ENCODE measurements at regions not wholly inside any gene's neighbourhood (a gene's known extent, or its start where the extent isn't known, plus 50 kb on each side); places are given as distances from the start of the nearest gene placed in this dataset.
"Not testable (repeated sequence)": the region's sequence is repeated elsewhere in the genome, so short reads cannot be mapped to it uniquely, and the experiment has no call there.

DNA sequence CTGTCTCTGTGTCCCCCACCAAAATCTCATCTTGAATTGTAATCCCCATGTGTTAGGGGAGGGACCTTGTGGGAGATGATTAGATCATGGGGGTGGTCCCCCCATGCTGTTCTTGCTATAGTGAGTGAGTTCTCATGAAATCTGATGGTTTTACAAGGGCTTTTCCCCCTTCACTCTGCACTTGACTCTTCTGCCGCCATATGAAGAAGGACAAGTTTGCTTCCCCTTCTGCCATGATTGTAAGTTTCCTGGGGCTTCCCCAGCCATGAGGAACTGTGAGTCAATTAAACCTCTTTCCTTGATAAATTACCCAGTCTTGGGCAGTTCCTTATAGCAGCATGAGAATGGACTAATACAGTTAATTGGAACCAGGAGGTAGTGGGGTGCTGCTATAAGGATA, 137.1 kb upstream of the RAB4A start:
- DNase-seq (ENCODE audit: low read depth), result no peak

GRCh38 chr1:229134381-229135217, 136.3 kb upstream of the RAB4A start:
- DNase-seq (ENCODE audit: low read depth), result not testable (repeated sequence)

DNA sequence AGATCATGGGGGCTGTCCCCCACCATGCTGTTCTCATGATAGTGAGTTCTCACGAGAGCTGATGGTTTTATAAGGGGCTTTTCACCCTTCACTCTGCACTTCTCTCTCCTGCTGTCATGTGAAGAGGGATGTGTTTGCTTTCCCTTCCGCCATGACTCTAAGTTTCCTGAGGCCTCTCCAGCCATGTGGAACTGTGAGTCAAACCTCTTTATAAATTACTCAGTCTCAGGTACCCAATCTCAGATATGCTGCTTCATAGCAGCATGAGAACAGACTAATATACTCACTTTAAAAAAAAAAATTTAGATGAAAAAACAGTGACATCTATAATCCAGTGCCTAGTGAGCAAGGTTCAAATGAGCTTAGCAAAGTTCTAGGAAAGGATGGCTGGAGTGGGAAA, 135.1 kb upstream of the RAB4A start:
- no peak for DNase-seq (ENCODE audit: low read depth)

DNA sequence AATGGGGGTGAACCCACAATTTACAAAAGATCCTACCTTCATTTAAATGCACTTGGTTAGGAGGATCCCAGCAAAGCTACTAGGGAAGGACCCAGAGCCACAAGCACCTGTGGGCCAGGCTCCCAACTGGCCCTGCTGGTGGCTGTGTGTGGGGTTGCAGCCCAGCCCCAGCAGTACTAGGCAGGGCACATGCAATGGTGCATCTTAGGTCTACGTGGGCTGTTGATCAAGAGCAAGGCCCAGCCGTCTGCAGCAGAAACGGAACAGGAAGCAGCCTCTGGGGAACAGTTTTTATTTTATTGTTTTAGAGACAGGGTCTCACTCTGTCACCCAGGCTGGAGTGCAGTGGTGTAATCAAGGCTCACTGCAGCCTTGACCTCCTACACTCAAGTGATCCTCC, 134.1 kb upstream of the RAB4A start:
- DNase-seq (ENCODE audit: low read depth), result no peak

DNA sequence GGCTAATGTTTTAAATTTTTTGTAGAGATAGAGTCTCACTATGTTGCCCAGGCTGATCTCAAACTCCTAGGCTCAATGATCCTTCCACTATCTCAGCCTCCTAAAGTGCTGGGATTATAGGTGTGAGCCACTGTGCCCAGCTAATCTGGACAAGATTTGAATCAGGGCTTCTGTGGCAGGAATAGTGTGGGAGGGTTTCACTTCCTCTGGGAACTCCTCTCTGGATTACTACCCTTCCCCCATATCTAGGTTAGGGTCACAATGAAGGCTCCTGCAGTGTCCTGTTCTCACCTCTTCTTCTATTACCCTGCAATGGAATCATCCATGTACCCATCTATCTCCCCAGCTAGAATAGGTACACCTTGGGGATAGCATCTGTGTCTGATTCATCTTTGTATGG, 133.6 kb upstream of the RAB4A start:
- DNase-seq (ENCODE audit: low read depth), result no peak

DNA sequence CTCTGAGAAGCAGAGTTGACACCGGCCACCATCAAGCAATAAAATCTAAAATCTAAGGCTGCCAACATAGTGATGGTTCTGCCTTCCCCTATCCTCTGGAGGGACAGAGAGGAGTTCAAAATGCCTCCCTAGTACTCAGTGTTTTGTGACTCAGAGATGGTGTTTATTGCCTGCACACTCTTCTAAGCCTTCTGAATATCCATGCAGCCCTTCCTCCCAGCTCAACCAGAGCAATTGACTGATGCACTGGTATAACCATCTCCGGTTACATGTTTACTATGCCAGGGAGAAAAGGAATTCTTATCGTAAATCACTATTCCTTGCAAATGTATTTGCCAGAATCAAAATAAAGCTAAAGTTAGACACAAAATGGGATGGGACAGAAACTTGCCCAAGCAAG, 132.9 kb upstream of the RAB4A start:
- no peak for DNase-seq (ENCODE audit: low read depth)

DNA sequence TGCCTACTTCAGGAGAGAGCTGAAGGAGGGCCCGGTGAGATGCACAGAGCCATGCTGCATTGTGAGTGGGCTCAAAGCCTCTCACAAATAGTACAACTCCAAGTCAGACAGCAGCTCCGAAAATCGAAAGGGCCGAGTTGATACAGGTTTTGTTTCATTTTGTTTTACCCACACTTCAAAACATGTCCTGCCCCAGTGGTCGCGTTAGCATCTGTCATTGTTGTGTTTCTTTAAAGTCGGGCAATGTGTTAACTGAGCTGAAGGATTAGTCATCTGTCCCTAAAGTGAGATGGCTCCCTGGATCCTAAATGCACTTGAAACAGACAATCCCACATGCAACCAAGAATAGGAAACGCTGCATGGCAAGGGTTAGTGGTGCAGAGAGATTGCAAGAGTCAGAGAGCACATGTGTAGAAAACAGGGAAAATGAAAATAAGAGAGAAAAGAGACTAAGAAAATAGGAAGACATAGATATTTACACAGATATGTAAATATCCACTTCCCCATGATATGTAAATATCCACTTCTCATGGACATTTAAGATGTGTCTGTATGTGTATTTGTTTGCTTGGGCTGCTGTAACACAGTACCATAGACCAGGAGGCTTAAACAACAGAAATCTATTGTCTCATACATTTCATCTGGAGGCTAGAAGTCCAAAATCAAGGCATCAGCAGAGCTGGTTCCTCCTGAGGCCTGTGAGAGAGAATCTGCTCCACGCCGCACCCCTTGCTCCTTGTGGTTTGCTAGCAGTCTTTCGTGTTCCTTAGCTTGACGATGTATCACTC, 131.4 kb upstream of the RAB4A start:
- no peak for DNase-seq (ENCODE audit: low read depth)

GRCh38 chr1:229140119-229140396, 130.9 kb upstream of the RAB4A start:
- DNase-seq (ENCODE audit: low read depth), result no peak

GRCh38 chr1:229141271-229141670, 129.6 kb upstream of the RAB4A start:
- no peak for DNase-seq (ENCODE audit: low read depth)

DNA sequence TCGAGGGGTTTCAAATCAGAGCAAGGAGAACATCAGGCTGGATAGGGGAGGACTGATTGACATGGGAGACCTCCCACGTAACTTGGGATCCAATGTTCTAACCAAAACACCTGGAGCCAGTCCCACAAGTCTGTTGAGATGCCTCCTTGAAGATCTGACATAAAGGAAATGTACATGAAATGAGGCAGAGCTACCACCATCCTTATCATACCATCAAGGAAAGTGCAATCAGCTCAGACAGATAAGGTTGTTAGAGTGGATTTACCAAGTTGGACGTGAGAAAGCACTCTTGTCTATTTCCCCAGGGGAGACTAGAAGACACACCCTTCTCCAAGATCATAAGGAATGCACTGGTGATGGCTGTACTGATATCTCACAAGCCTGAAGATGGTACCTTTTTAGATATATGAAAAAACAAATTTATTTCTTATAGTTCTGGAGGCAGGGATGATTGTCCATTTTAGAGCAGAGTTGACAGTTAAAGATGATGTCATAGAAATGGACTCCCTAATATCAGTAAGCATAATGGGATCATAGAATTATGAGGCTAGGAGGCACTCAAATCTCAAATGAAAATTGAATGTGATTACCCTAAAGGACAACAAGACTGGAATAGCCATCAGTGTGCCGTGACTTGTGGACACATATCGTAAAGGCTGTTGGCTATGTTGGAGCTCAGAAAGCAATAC, 129.1 kb upstream of the RAB4A start:
- DNase-seq (ENCODE audit: low read depth), result no peak

GRCh38 chr1:229142471-229142870, 128.4 kb upstream of the RAB4A start:
- no peak for DNase-seq (ENCODE audit: low read depth)

GRCh38 chr1:229146647-229147046, 124.3 kb upstream of the RAB4A start:
- DNase-seq (ENCODE audit: low read depth), result no peak

- DNase-seq (ENCODE audit: low read depth), result no peak
Measured at GRCh38 chr1:229147072-229147471, 123.8 kb upstream of the RAB4A start.

DNA sequence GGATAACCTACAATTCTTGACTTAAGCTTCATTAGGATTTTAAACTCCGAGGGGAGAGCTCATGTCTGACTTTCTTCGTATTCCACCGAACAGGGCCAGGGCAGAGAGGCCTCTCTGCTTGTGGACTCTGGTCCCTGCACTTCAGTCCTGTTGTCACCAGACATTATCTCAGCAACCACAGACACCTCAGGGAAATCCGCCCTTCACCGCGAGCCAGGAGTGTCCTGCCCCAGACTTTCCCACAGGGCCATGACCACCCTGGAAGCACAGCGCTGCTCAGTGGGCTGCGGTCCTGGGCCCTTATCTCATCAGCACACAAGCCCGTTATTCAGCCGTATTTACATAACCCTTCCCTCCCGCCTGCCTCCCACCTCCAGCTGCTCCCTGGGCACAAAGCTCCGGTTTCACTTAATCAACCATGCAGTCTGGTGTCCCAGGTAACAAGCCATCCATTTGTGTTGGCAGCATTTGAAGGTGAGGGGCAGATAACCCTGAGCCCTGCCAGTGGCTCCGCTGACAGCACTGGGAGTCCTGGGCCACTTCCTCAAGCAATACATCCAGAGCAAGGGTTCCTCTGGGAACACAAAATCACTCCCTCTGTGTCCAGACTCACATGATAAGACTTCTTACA, 122.8 kb upstream of the RAB4A start:
- DNase-seq (ENCODE audit: low read depth), result no peak

- DNase-seq (ENCODE audit: low read depth), result no peak
Measured at GRCh38 chr1:229148743-229149142, 122.2 kb upstream of the RAB4A start.

GRCh38 chr1:229149435-229149834, 121.5 kb upstream of the RAB4A start:
- DNase-seq (ENCODE audit: low read depth), result no peak

DNA sequence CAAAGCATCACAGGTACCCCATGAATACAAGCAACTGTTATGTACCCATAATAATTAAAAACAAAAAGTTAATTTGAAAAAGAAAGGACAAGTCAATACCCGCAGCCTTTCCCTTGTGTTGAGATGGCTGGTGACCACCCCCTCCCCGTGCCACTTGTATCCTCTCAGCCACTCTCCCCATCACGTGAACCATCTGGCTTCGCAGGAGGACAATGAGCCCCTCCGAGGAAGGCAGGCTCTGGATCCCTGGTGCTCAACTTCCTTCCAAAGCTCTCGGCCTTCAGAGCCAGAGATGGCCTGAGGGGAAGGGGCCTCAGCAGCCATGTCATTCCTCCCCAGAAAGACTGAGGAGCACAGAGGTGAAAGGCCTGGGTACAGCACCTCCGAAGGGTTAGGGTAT, 120.4 kb upstream of the RAB4A start:
- DNase-seq (ENCODE audit: low read depth), result no peak

GRCh38 chr1:229151412-229151811, 119.5 kb upstream of the RAB4A start:
- DNase-seq (ENCODE audit: low read depth), result not testable (repeated sequence)

DNA sequence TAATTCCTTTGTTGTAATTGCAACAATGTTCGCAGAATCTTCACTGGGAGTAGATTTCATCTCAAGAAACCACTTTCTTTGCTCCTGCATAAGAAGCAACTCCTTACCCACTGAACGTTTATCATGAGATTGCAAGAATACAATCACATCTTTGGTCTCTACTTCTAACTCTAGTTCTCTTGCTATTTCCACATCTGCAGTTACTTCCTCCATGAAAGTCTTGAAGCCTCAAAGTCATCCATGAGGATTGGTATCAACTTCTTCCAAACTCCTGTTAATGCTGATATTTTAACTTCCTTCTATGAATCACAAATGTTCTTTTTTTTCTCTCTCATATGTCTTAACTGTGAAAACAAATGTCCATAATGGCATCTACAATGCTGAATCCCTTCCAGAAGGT, 118.6 kb upstream of the RAB4A start:
- DNase-seq (ENCODE audit: low read depth), result no peak

DNA sequence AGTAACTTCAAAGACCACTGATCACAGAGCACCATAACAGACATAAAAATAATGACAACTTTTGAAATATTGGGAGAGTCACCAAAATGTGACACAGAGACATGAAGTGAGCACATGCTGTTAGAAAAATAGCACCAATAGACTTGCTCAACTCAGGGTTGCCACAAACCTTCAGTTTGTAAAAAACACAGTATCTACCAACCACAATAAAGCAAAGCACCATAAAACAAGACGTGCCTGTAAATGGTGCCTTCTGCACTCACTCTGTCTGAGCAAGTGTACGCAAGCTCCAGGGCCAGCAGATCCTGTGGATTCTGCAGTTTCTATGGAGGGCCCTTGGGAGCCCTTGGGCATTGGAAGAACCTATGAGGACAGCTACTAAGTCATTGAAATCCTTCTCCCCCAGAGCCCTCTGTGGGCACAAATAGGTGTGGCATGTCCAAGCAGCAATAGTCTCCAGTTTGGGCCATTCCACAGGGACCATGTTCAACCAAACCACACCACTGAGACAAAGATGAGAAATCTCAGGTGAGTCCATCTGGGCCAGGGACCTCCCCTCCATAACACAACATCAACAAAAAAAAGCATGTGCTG, 116.9 kb upstream of the RAB4A start:
- DNase-seq (ENCODE audit: low read depth), result no peak

DNA sequence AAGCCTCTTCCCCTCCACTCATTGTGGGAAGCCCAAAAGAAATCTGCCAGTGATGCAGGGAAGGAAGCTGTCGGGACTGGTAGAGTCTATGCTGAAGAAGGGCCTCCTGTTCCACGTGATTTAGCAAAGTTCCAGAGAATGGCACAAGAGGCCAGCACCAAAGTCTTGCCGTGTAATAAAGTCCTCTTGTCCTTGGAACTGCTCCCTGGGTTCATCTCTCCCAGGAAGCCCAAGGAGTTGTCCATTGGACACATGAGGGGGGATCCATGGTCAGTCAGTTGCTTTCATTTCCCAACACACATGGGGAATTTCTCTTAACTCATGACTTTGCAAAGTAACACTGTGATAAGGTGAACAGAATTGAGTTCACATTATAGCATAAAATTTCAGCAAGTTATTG, 116.1 kb upstream of the RAB4A start:
- DNase-seq (ENCODE audit: low read depth), result no peak

- DNase-seq (ENCODE audit: low read depth), result no peak
Measured at GRCh38 chr1:229155472-229155871, 115.4 kb upstream of the RAB4A start.

Measured in stromal cell of bone marrow (primary cell).